ENCODE measurements at regions not wholly inside any gene's neighbourhood (a gene's known extent, or its start where the extent isn't known, plus 50 kb on each side); places are given as distances from the start of the nearest gene placed in this dataset.
"Not testable (repeated sequence)": the region's sequence is repeated elsewhere in the genome, so short reads cannot be mapped to it uniquely, and the experiment has no call there.

DNA sequence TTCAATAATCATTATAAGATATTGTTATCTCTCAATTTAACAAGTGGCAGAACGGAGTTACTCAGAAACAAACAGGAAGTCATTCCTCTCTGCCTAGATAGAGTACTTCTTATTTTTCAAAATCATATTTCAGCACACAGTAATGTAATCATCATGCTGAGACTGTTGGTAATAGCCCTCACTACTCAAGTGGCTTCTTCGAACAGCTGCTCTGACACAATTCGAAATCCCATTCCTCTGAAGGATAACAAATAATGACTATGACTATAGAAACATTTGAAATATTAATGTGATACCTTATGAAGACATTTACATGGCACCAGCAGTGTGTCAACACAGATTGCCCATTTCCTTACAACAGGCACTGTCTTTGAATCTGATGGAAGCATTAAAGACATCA lies 1249.8 kb downstream of the NSUN3 start:
- DNase-seq, result no peak

DNA sequence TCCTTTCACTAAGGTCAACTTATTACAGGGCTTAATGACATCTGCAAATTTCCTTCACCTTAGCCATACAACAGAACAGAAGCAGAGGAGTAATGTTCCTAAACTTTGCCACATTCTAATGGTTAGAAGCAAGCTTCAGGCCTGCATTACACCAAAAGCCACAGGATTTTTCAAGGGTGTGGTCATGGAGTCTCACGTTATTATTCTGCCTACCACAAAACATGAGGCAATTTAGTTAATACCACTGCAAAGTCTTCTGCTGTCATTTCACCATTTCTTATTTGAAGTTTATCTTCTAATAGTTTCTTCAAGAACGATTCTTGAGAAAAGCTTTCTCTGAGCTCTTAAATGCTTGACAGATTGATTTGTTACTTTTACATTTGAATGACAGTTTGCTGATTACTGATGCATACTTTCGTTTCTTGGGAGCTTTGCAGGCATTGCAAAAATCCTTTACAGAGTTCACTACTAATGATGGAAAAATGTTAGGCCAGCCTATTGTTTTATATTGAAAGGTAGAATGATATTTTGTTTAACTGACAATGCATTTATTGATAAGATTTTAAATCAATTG lies 1257.1 kb downstream of the NSUN3 start:
- no peak for DNase-seq

DNA sequence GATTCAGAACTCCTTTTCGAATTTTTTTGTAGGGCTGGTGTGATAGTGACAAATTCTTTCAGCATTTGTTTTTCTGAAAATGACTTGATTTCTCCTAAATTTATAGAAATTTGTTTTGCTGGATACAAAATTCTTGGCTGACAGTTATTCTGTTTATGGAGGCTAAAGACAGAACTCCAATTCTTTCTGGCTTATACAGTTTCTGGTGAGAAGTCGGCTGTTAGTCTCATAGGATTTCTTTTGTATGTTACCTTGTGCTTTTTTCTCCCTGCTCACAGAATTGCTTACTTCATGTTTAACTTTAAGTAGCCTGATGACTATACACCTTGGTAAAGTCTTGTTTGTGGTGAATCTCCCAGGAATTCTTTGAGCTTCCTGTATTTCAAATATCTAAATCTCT lies 1264.6 kb downstream of the NSUN3 start:
- DNase-seq, result no peak

DNA sequence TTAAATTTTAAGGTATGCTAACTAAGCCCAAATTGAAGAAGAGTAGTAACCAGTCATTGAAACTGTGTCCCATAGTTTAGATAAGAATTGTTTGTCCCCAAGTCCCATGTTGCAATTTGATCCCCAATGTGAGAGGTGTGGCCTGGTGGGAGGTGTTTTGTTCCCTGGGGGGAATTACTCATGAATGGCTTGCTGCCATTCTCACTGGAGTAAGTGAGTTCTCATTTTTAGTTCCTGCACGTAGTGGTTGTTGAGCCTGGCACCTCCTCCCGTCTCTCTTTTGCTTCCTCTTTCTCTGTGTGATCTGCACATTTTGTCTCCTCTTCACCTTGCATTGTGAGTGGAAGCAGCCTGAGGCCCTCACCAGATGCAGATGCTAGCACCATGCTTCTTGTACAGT lies 1271.0 kb downstream of the NSUN3 start:
- DNase-seq, result no peak

DNA sequence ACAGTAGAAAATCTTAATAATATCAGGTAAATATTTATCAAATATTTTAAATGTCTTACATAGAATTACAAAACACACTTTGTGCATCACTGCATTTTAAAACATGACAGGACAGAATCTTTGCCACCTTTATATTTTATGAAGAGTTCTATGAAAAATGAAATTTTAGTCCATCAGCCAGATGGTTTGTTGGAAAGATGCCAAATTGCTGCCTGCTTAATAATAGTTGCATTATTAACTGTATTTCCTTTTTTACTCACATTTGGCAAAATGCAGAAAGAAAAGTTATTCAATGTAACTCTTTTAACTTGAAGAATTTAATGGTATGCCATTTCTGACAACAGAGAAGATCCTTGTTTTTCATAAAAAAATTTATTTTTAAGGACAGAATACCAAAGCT lies 1271.6 kb downstream of the NSUN3 start:
- no peak for DNase-seq

DNA sequence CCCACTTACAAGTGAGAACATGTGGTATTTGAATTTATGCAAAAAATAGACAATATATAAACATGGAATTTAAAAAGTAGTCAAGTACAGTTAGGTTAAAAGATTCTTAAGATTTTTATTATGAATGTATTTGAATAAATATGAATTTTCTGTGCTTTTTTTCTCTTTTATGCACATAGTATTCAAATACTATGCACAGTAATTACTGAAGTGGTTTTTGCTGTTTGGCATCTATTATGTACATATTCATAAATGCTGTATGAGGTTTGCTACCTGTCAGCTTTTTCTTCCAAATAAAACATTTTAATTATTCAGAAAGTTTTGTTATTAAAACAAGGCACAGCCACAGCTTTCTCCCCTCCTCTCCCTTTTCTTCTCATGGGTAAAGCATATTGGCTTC lies 1272.7 kb downstream of the NSUN3 start:
- DNase-seq, result no peak

DNA sequence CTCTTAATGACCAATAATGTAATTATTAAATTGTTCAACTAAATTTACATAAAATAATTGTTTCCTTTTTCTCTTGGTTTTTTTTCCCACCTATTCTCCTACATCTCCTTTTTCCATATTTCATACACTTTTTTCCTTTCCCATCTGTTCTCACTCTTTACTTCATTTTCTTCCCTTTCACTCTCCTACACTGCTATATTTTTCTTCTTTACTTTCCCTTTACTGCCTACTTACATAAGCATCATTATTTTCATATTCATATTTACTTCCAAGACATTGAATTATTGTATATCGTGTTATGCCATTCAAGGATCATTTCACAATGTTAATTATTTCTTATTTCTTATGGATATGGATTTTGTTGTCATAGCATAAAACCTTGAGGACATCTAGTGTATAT lies 1275.6 kb downstream of the NSUN3 start:
- DNase-seq, result no peak

DNA sequence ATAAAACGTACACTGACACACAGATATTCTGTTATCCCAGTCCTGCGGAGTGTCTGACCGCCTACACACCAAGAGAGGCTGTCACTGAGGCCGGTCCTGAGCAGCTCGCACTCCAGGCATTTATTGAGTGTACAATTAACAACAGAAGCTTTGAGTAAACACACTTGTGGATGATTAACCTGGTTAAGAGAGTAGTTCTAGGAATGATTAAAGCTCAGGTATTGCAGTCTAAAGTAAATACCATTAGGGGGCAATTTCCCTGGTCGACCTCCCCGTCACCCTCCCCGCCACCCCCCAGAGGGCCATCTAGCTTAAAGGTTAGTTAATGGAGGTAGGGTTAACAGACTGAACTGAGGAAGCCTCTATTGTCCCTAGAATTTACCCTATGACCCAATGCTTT lies 1278.5 kb downstream of the NSUN3 start:
- DNase-seq, result no peak

DNA sequence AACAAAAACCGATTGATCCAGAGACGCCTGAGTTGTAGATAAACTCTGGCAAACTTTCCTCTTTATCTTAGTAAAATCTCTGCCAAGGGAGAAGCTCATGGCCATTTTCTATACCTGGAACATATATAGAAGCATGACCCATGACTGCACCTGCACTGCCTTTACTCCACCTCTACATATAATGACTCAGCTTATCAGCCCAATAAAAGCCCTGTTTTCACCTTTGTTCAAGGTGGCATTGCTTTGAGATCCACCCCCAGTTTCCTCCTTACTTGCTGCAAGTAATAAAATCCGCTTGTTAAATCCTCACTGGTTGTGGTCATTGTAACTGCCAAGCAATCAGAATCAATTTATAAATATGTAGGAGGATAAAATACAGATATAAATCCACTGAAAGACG lies 1280.4 kb downstream of the NSUN3 start:
- DNase-seq, result no peak

DNA sequence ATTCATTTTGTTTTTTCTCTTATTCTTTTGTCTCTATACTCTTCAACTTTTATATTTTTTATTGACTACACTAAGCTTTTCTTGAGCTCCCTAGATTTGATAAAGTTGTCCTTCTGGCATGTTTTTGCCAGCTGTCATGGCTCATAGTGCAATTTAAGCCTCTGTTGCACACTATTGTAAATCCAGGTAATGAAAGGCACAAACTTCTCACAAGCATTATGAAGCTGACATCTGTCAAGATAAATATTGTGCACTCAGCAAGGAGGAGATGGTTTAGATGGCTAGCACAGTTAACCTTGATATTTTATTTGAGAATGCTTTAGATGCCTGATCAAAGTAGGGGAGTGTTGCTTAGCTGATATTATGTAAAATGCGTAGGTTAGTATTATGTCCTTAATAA lies 1280.9 kb downstream of the NSUN3 start:
- no peak for DNase-seq

DNA sequence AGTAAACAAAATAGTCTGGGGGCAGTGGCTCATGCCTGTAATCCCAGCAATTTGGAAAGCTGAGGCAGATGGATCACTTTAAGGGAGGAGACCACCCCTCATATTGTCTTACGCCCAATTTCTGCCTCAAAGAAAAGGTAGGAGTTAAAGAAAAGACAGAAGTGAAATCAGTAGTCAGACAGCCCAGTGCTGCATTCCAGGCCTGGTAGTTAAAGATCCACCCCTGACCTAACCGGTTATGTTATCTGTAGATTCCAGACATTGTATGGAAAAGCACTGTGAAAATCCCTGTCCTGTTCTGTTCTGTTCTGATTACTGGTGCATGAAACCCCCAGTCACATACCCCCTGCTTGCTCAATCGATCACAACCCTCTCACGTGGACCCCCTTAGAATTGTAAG lies 1285.1 kb downstream of the NSUN3 start:
- DNase-seq, result not testable (repeated sequence)

DNA sequence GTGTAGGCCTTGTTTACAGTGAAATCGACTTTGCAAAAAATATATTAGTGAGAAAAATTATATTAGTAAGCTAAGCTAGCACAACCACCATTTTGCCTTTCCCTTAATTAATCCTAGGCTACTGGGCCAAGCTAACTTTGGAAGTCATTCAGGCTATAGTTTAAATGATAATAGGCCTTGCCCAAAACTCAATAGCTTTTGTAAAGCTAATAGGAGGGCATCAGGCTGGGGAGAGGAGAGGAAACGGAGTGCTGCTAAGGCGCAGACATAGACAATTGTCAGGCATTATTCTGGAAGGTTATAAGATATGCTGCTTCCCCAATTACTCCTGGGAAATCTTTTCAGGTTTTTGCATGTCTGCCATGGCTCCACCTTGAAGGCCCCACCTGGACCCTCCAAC lies 1286.0 kb downstream of the NSUN3 start:
- DNase-seq, result no peak

DNA sequence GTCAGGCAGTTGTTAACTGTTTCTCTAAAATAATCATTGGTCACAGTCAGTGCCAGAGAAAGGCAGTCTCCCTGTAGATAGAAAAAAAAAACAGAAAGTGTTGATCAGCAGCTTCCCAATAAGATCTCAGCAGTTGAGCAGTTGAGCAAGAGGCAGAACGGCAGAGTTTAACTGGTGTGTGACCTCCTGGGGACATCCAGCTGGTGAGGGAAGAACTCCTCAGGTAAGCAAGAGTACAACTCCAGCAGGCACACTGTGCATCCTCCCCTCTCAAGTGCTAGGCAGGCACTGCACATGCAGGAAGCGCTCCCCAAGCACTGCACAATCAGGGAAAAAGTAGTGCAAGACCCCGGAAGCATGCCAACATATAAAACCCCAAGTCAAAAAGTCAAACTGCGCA lies 1287.2 kb downstream of the NSUN3 start:
- no peak for DNase-seq

DNA sequence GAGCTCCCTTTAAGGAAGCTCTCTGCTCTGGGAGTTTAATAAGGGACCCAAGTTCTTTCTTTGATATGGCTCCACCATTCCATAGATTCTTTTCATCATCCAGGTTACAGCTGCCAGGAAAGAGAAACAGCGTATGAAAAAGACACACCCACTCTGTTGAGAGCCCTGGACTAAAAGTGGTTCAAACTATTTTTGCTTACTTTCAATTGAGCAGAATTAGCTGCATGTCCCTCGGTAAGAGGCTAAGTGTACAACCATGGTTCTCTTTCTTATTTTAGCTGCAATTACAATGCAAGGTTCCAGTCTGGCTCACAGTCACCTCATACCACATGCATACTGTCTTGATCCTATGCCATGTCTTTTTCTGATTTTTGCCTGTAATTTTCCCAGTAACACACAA lies 1288.3 kb downstream of the NSUN3 start:
- DNase-seq, result no peak

DNA sequence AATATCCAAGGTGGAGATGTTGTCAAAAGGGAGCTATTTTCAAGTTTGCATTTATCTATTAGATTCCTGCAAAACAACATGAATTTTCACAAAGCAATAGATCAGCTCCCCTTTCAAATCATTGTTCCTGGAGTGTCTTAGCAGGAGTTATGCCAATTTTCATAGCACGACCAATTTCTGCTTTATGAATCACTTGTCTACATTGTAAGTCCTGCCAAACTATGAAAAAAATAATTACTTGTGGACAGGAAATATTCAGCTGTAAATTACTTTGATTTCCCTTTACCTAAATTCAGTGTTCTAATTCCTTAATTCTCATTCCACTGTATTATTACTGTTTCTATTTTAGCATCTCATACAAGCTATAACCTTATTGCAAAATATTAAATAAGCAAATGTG lies 1289.6 kb downstream of the NSUN3 start:
- no peak for DNase-seq

DNA sequence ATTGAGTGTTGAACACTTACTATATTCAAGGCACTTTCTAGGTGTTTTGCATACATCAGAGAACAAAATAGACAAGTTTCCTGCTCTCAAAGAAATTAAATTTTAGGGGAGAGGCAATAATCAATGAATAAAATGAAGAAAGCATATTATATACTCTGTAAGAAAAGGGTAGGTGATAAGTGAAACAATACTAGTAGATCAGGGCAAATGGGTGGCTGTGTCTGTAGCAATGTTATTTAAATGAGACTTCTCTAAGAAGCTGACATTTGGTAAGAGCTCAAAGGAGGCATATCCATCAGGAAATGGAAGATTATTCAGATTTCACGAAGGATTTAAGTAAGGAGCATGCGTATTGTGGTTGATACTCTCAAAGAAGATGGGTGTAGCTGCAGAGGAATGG lies 1291.6 kb downstream of the NSUN3 start:
- DNase-seq, result no peak

DNA sequence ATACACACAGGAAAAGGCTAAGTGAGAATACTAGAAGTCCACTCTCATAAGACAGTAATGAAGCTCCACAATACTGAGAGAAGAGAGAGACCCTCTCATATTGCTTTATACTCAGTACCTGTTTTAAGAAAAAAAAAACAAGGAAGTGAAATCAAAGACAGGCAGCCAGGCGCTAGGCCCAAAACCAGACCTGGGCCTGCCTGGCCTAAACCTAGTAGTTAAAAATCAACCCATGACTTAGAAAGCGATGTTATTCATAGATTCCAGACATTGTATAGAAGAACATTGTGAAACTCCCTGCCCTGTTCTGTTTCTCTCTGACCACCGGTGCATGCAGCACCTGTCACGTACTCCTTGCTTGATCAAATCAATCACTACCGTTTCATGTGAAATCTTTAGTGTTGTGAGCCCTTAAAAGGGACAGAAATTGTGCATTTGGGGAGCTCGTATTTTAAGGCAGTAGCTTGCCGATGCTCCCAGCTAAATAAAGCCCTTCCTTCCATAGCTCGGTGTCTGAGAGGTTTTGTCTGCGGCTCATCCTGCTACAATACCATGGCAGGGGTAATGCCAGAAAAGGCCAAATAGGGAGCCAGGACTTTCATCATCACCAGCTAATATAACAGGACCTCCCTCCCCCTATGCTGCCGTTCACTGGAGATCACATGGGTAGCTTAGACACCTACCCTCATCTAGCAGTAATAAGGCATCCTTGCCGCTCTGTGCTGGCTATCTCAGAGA lies 1294.1 kb downstream of the NSUN3 start:
- no peak for DNase-seq

DNA sequence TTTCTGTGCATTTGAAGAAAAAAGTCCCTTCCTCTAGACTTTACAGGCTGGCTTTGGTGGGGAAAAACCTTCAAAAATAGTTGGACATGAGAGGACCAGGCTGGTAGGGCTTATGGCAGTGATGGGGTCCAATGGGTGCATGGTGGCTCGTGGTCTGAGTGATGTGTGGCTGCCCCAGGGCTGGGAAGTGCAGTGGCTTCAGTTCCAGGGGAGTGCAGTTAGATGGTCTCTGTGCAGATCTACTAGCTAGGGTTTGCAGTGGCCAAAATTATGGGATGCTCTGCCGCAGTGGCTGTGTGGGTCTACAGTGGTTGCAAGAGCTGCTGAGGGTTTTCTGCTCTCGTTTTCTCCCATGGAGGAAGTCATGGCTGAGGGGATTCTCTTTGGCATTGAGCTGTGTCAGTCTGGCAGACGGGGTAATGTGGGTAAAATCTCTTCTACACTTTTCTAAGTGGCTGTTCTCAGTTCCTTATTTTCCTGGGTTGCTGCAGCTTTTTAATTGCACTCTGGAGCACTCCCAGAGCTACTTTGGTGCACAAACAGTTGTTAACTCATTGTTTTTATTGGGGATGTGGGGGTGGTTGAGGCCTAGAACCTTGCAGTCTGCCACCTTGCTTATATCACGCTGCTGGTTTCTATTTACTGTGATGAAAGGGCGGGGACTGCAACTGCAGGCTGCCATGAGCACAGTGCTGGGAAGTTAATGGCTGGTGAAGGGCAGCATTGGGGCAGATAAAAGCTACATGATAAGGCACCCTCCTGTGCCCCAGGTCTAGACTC lies 1324.6 kb downstream of the NSUN3 start:
- no peak for DNase-seq

DNA sequence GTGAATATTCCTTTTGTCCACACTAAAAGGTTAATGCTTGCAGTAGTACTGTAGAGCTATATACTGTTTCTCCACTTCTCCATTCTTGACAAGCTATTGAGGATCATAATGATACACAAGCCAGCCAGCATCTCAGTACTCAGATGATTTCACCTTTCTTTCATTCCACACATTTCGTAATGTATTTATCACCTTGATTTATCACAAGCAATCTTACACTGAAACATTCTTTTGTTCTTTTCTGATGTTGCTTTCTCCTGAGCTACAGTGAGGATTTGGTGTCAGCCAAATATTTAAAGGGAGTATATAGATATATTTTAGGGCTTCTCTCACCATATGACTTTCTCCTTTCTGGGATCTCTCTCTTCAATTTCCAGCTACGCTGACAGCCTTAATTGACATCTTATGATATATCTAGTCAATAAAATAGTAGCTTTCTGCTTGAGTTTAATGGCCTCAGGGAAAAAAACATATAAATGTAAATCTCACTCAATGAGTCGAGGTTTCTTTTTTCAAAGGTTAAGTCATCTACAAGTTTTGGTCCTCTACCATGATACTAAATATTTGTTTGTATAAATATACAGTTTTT lies 1327.0 kb downstream of the NSUN3 start:
- DNase-seq, result no peak

DNA sequence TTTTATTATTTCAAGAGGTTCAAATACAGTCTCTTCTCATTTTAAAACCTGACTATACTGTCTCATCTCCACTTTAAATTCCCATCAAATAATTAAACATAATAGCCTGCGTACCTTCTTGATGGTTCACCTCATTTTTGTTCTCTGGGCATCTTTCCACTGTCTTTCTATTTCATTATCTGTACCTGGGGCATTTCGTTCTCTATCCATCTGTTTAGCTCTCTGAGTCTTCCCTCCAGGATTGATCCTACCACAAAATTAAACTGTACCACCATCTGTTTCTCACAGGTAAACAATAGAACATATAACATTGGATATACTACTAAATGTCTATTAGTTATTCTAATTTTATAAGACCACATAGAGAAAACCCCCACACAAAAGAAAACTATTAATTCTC lies 1331.4 kb downstream of the NSUN3 start:
- no peak for DNase-seq

DNA sequence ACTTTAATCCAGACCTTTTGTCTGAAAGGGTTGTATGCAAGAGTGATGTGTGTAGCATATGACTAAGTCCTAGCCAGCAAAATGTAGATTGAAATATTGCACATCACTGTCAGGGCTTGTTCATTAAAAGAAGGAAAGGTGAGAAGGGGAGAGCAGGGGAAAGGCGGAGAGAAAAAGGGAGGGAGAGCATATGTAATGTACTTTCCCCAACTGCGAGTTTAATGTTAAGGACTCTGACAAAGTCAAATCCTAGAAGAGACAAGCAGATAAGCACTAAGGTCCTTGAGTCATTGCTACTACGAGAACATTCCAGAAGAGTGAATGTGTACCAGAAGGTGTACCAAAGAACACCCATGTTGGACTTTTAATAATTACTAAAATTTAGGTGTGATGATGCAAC lies 1336.7 kb downstream of the NSUN3 start:
- no peak for DNase-seq

DNA sequence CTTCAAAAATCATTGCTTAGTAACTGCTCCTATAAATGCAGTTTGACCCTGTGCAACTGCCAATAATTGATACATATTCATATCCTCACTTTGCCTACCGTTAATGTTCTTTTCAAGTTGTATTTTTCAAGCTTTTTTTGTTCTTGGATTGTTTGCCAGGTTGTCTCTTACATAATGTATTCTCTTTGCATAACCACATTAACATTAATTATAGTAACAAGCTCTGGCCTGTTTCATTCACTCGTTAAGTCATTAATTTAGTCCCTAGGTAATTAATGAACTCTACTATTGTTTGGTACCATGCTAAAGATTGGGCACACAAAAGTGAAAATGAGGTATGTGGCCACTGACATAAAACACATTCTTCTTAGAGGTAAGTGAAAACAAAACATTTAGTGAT lies 1338.8 kb downstream of the NSUN3 start:
- DNase-seq, result no peak

DNA sequence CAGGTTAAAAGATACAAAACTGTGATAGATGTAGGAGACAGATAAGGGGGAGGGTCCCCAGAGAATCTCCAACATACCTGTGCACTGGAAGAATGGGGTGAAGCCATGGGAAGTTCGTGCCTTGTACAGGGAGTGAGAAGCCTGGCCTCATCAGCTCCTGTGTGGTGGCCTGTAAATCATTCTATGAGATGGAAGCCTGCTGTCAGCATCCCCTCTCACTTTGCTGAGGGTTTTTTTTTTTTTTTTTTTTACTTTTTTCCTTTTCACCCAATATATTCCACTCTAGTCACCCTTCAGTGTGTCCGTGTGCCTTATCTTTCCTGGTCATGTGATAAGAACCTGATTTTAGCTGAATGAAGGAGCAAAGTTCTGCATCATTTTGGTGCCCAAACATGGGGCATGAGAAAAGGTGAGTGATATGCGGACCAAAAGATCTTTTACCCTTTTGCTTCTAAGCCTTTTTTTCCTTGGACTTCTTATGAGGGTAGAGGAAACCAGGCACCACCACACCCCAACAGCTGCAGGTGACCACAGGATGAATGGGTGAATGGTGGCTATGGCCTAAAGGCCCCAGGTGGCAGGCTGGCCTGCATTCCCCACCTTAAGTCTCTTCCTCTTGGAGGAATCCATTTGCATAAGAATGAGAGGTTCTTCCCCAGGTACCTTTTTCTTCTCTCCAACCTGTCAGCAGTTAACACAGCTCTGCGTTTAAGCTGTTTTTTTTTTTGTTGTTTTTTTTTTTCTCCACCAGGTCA lies 1345.0 kb downstream of the NSUN3 start:
- DNase-seq, result no peak

Data from stimulated activated CD4-positive, alpha-beta T cell treated with anti-CD3 and anti-CD28 coated beads, Interleukin-4, amount 100 ng/mL, for 24 hours (primary cell).